Left renal pelvis (tissue), 4 donors: ENCODE measurements at regions not wholly inside any gene's neighbourhood (a gene's known extent, or its start where the extent isn't known, plus 50 kb on each side); places are given as distances from the start of the nearest gene placed in this dataset.

Source experiments
- DNase-seq, 4 donors: peaks; one replicate each; pipeline ENCODE4 v3.0.0-alpha.2; 2013; ENCODE audit warnings: low read depth in 4 of 4, low spot score in 3 of 4

DNA sequence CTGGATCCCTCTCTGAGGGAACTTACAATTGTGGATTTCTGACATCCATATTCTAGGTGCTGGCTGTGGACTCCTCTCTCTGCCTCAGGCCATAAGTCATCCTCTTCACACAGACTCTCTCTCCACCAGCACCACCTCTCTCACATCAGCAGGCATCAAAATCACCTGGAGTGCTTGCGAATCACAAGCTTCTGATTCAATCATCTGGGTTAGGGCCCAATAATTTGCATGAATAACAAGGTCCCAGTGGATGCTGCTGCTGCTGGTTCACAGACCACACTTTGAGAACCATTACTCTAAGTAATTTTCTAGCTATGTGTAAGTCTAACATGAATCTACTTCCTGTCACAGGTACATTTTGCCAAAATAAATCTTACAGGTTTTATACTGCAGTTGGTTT is 214.9 kb downstream of the DSEL start:
- no peak for DNase-seq

DNA sequence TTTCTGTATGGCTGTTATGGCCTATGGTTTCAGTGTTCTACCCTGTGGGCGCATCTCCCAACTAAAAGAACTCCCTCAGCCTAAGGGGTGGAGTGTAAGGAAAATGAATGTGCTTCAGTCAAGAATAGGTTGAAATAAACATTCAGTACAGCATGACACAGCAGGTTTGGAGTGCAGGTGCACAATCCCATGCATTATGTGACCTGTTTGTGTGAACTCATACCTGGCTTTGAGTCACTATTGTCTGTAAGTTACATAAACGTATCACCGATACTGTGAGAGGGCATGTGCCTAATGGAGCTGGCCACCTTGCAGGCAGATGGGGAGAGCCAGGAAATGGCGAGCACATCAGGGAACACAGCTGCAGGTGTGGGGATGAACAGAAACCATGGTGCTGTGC is 216.0 kb downstream of the DSEL start:
- no peak for DNase-seq

DNA sequence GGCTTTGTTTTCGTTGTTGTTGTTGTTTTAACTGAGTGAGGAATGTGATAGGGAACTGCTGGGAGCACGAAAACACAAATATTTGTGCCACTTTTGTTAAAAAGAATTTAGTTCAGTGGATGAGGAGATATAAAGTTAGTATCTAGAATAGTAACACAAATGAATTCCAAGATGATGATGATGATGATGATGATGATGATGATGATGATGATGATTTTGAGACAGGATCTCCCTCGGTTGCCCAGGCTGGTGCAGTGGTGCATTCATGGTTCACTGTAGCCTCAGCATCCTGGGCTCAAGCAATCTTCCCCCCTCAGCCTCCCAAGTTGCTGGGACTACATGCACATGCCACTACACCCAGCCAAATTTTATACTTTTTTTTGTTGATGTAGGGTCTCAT is 223.7 kb downstream of the DSEL start:
- no peak for DNase-seq

DNA sequence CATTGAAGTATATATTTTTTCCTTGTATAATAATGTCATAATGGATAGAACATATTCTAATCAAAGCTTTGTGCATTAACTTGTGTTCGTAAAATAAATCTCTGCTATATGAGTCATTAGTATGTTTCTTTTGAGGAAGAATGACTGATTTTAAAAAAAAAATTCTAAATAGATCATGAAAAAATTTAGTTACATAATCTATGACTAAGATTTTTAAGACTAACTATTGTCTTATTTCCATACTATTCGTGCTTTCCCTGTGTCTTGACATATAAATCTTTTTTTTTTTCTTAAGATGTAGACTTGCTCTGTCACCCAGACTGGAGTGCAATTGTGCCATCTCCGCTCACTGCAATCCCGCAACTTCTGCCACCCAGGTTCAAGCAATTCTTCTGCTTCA is 226.1 kb downstream of the DSEL start:
- no peak for DNase-seq

DNA sequence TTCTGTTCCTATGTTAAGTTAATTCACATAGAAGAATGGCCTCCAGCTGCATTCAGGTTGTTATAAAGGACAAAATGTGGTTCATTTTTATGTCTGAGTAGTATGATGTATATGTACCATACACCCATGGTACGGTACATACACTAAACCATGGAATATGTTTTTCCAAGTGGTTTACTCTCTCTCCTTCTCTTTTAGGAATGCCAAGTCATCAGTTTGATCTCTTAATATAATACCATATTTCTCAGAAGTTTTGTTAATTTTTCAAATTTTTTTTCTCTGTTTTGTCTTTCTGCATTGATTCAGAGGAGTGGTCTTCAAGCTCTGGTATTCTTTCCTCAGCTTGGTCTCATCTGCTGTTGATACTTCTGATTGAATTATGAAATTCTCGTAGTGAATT is 230.9 kb downstream of the DSEL start:
- no peak for DNase-seq

DNA sequence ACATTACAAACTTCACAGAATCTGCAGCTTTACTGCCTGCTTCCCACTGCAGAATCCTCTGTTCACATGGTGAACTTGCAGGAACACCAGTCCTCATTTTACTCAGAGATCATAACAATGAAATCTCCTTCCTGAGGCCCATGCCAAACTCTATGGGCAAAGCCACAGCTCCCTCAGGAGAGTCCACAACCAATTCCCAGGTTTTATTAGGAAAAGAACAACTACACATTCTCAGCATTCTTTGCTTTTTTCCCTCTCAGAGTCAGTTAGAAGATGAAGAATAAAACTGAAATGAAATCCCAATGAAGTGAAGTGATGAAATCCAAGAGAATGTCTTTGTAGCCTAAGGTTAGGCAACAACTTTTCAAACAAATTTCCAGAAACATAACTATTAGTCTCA is 233.7 kb downstream of the DSEL start:
- no peak for DNase-seq

DNA sequence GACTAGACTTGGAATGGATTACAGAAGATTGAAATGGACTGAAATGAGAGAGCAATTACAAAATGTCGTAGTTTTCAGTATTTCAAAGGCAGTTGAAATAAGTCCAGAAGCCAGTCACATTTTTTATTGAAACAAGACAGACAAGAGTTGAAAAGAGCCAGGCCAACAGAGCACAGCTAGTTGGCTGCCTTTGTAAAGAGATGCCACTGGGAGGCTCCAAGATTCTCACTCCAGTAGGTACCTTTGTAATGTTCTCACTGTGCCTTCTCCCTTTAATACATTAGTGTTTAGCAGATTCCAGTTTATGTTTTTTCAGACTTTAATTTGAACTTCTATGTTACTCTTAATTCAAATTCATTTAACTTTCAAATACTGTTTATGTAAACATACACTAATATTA is 234.8 kb downstream of the DSEL start:
- no peak for DNase-seq

DNA sequence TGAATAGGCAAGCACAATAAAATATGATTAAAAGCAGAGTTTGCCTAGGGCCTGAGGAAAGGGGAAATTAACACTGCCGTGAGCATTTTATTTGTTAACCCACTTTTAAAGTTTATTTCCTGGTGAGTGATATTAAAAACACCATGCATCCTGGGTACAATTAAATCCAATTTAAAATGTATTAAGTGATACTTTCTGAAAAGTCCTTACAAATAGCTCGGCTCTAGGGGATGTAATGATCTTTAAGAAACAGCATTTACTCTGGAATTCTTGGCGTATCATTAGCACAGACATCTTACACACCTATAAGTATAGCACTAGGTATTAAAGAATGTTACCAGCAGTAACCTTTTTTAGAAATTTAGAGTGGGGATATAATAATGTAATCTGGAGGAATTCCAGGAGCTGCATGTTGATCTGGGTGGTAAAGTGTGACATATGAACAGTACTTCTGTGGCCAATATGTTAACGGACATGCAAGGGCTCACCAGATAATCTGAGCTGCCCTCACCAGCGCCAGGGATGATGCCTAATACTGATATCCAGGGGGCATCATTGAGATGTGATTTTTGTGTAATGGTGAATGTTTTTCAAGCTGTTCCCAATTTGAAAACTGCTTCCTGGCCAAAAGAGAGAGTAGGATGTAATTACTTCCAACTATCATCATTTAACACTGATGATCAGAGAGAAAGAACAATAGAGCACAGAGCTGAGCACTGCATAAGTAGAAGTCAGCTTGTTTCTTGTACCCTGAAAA is 235.9 kb downstream of the DSEL start:
- DNase-seq, result no peak

DNA sequence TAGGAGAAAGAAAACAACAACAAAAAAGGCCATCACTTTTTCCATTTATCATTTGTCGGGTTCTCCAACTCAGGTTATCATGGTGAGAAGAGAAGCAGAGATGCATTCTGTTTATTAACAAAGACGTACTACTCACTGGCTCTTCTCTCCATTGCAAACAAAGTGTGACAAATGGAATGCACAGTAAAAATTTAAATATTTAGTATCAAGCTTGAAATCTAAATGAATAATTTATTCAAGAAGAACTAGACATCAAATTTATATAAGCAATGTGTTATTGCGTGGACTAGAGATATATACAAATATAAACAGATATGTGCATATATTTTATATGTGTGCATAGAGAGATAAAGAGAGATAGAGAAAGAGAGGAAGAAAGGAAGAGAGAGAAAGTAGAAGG is 236.5 kb downstream of the DSEL start:
- DNase-seq, result no peak

DNA sequence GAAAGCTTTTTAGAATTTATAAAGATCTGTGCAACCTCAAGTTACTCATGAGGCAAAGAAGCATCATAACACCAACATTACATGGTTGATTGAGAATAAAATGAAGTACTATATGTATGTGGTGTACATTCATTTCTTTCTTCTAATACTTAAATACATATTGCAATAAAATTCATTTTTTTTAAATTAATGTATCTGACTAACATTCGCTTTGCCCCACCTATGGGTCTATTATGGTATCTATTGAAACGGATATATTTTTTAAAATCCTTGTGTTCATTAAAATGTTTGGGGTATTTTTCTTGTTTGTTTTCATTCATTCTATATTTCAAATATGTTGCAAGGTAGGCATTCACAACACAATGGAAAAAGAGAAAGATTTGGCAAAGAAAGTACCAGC is 237.5 kb downstream of the DSEL start:
- no peak for DNase-seq

DNA sequence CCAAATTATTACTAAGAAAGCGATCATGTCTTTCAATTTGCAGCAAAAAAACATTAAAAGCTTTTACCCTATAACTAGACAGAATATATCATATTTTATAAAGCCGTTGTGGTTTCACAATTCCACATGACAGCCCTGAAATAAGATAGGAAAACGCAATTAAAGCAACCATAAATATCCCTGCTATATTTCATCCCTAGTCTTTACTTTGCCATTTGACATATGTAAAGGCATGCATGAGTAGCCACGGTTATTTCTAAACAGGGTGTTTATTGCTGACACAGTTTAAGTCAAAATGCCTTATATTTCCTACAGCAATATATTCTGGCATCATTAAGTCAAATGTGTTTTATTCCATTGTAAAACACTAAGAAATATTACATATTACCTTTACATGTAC is 239.9 kb downstream of the DSEL start:
- no peak for DNase-seq

DNA sequence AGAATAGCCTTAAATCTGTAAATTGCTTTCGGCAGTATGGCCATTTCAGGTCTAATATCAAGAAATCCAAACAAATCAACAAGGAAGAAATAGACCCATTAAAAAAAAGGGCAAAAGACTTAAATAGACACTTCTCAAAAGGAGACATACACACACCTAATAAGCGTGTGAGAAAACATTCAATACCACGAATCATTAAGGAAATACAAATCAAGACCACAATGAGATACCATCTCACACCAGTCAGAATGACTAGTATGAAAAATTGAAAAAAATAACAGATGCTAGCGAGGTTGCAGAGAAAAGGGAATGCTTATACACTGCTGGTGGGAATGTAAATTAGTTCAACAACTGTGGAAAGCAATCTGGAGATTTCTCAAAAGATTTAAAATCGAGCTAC is 243.2 kb downstream of the DSEL start:
- DNase-seq, result no peak

DNA sequence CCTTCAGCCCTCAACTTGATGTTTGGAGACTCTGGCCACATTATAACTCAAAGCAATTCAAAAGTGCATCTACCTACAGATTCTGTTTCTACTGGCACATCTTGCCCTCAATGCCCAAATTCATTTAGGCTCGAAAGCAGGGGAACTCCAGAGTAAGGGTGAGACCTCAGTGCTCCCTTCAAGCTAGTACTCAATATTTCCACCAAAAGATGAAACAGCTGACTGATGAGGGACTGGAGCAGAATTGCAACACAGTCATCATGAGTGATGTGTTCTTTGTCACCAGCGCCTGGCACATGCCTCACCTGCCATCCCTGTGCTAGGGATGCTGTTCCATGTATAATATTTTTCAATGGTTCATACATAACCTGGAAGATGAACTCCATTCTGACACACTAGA is 247.3 kb downstream of the DSEL start:
- no peak for DNase-seq

DNA sequence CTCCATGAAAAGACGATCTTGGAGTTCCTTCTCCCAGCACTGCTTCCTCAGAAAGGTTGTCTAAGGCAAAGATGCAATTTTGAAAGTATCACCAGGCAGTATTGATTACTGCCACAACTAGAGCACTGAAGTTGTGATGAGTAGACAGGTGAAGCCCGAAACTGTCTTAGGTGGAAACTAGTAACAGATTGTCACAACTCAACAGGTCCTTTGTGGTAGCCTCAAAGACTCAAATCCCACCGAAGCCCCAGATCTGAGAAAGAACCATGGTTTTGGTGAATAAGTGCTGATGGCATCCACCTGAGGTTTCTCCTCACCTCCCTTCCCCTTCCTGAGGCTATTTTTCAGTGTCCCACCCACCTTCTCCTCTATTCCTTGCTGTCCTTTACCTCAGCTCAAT is 248.0 kb downstream of the DSEL start:
- DNase-seq, result no peak

DNA sequence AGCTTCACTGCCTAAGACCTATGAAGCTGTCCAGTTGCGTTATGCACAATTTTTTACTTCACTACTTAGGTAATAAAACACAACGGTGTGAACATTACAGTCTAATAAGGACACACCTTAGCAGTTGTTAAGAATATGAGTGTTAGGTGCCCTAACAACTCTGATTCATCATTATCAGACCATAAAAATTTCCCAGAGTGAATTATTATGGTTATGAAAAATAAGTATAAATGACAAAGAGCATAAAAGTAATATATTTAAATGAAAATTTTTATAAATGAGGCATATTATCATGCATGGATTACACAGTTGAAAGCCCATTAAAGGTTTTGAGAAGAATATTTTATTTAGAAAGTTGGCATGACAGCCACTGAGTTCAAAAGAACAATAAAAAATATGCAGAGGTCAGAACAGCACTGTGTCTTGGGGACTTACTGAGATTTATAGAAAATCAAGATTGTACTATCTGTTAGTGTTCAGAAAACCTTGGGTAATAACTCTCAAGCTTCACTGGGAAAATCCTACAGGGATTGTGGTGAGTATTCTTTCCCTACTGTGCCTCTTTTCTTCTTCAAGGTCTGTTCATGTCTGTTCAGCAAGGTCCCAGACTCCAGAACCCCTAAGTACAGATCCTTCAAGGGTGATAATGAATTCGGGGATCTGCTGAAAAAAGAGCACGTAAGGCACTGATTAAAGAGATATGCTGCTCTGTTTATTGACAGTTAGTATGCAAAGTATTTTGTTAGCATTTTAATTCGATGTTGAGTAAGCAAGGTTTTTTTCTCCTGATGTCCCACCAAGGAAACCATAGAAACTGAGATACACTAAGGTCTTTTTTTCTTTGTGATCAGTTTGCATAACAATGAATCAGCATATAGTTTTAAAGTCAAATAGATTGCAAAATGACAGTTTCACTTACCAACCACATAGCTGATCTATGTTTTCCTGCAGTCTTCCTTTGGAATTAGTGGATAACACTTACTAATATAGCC is 250.0 kb downstream of the DSEL start:
- no peak for DNase-seq

DNA sequence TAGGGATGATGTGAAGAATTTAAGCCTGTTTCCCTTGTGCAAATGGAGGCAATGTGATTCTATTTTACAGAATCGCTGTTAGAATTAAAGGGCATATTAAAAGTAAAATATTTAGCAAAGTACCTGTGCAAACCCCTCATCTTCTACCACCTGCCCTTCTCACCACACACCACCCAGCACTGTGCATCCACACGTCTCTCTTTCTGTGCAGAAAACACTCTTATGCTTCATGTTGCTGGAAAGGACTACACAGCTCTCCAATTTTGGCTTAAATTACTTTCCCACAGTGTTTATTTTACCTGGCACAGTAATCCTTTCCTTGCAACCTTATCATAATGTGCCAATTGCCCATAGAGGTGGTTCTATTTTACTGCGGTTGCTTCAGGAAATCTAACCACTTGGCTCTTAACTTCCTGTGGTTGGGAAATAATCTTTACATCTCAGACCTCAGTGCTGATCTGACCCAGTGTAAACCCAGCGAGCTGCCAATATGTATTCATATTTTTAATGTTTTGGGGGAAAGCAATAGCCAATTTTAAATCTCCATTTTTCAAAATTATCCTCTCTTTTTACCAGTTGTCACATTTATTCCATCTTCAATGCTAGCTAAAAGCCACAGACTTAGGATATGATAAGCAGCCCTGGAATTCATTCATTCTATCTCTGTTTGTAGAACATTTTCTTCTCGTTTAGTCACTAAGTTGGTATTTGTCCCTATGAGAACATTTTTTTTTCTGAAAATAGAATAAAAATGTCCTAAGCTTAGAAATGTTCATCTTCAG is 250.9 kb downstream of the DSEL start:
- no peak for DNase-seq

DNA sequence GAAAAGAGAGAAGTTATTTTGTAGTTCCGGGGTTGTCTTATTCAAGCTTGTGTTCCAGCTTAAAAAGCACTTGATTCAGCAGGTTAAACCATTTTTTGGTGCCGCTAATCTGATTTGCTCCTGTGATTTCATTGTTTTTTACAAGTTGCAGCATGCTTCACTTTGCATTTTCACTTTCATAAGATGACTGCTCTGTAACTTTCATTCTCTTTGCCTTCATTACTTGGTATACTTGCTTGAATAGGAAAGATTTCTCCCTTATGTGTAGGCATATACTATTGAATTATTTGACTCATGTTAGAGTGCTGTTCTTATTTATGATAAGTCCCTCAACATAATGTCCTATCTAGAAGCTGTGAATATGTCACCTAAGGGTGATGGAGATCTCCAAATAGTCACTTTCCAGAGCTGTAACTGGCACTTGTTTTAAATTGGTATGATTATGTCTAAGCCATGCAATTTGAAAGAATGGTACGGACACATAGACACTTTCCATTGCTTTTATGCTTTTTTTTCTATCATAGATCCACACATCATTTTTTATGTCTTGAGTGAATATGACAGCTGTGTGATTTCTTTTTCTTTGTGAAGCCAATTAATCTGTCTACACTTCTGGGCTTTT is 254.5 kb downstream of the DSEL start:
- DNase-seq, result no peak

DNA sequence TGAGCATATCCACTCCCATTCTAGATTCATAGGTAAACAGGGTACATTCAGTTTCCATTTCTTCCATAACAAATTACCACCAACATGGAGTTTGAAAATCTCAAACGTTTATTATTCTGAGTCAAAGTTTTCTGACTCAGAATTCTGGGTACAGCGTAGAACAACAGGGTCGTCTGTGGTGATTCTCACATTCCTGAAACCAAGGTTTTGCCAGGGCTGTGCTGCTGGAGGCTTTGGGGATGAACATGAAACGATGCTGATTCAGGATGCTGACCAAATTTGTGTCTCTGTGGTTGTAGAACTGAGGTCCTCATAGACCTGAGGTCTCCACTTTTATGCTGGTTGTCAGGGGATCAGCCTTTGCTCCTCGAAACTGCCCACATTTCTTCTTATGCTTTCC is 255.7 kb downstream of the DSEL start:
- DNase-seq, result no peak

DNA sequence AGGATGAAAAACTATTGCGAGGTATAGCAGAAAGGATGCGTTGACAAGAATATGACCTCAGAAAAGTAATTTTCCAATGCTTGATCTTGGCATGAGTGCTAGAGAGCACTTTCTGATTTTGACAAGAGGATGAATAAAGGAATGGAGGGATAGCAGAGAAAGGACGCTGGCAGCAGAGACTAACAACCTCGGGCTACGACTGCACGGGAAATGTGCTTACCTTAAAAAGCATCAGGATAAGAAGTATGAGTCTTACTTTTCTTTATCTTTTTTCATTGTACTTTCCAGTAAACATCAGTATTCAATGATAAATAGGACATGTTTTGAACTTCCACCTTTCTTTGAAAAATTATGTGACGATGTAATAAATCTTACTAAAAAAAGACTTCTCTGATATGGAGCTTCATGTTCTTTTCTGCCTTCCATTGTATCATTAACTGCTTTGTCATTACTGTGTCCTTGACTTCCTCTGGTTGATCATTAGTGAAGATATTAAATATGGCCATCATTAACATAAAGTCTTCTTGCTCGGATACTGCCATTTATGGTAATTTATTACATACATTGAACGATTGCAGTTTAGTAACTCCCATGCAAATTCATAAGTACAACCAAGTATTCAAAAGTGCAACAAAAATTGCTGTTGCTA is 265.6 kb downstream of the DSEL start:
- DNase-seq, result no peak
